Naive B cell (primary cell): ENCODE measurements at regions not wholly inside any gene's neighbourhood (a gene's known extent, or its start where the extent isn't known, plus 50 kb on each side); places are given as distances from the start of the nearest gene placed in this dataset.
"Not testable (repeated sequence)": the region's sequence is repeated elsewhere in the genome, so short reads cannot be mapped to it uniquely, and the experiment has no call there.

Source experiments
- ATAC-seq, 2 donors: fragments of 150-1000 bp; cut with Tn5 transposase; 2 replicates each; pipeline ENCODE4 v1.10.0; 2021; ENCODE audit warnings: low read depth in 2 of 2, mild to moderate bottlenecking in 2 of 2, moderate library complexity in 2 of 2
- DNase-seq: peaks from one replicate; pipeline ENCODE4 v3.0.0; 2022
- H3K27ac Mint-ChIP-seq, 6 donors: one replicate each; pipeline ENCODE4 v1.8.0; 2020 to 2022; ENCODE audit warnings: mild to moderate bottlenecking in 6 of 6, mixed read lengths in 6 of 6, moderate library complexity in 5 of 6, inconsistent platforms in 2 of 6
- H3K27me3 Mint-ChIP-seq, 3 donors: one replicate each; pipeline ENCODE4 v1.8.0; 2021 to 2022; ENCODE audit warnings: mixed read lengths in 3 of 3, mild to moderate bottlenecking in 1 of 3
- H3K36me3 Mint-ChIP-seq, 2 donors: one replicate each; pipeline ENCODE4 v1.8.0; 2020 to 2022; ENCODE audit warnings: mixed read lengths in 2 of 2, inconsistent platforms in 1 of 2, mild to moderate bottlenecking in 1 of 2
- H3K4me1 Mint-ChIP-seq, 3 donors: one replicate each; pipeline ENCODE4 v1.8.0; 2020 to 2022; ENCODE audit warnings: mixed read lengths in 3 of 3, inconsistent platforms in 1 of 3, mild to moderate bottlenecking in 1 of 3, moderate library complexity in 1 of 3
- H3K4me3 Mint-ChIP-seq, 8 donors: one replicate each; pipeline ENCODE4 v1.8.0; 2020 to 2022; ENCODE audit warnings: mild to moderate bottlenecking in 8 of 8, mixed read lengths in 8 of 8, moderate library complexity in 8 of 8, inconsistent platforms in 2 of 8
- H3K9me3 Mint-ChIP-seq, 7 donors: one replicate each; pipeline ENCODE4 v1.8.0; 2020 to 2022; ENCODE audit warnings: mixed read lengths in 7 of 7, mild to moderate bottlenecking in 5 of 7, inconsistent platforms in 2 of 7, moderate library complexity in 1 of 7

GRCh38 chr13:21868823-21869222 lies 197.9 kb downstream of the FGF9 start:
- DNase-seq (no peak), ATAC-seq (no peak)
- no peak overlapping the region for H3K4me3 Mint-ChIP-seq
- no peaks in the 10 kb centered on the region for H3K36me3 Mint-ChIP-seq
- peaks cover 7 to 29% (median 13%) of the 10 kb centered on the region in 3 donors for H3K27me3 Mint-ChIP-seq
- H3K27ac Mint-ChIP-seq = no peak overlapping the region
- peaks cover 0 to 17% (median 8%) of the 10 kb centered on the region in 7 donors for H3K9me3 Mint-ChIP-seq
- no peaks in the 10 kb centered on the region for H3K4me1 Mint-ChIP-seq

DNA sequence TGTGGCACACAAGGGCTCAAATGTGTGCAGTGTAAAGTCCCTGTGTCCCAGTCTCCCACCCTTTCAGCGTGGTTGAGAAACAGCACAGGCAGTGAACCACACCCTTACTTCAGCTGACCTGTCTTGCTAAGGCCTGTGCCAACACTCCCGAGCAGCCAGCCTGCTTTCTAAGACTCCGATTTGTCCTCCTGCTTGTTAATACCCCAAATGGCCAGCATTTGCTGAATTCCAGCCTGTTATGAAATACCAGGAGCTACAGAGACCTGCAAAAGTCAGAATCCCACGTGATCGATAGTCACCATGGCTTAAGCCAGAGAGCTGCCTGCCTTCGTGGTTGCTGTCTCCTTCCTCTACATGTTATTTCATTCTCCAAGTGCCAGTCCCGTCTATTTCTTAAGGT lies 200.5 kb downstream of the FGF9 start:
- Mint-ChIP-seq H3K36me3 (no peaks in the 10 kb centered on the region), H3K4me1 (no peaks in the 10 kb centered on the region), H3K9me3 (no peaks in the 10 kb centered on the region), H3K4me3 (no peak overlapping the region), H3K27ac (no peak overlapping the region), H3K27me3 (peaks cover 0 to 15% (median 7%) of the 10 kb centered on the region in 3 donors)
- no peak for DNase-seq
- ATAC-seq = no peak

DNA sequence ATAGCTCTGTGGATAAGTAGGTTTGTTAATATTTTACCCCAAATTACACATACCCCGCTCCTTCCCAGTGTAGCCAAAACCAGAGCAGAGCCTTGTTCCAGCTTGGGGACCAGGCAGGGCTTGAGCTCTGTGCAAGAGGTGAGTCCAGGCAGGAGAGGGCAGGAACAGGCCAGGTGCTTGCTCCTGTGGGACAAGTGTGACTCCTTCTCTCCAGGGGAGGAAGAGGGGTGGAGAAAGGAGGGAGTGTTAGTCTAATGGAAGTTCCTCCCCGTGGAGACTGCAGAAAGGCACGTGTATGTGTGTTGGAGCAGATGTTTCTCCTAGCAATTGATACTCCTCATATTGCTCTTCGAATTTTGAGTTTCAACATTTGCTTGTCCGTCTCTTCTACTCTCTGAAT lies 201.0 kb downstream of the FGF9 start:
- ATAC-seq = no peak
- no peaks in the 10 kb centered on the region for H3K4me1 Mint-ChIP-seq

DNA sequence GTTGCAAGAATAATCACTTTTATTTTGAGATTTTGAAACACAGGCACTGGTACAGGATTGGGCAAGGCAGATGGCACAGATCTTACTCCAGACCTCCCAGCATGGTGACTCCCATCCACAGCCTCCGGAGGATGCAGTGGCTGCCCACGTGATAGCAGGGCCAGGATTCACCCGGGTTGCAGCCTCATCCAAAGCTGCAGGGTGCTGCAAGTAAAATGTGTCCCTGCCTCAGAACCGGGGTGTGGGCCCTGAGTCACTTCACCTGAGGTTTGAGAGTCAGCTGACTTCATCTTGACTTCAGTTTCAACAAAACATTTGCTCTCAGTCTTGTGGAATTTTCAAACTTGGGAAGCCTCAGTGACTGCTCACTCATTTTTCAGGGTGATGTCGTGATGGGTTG lies 201.9 kb downstream of the FGF9 start:
- peak overlapping the region in 1 of 6 donors; percentile 15 for H3K27ac Mint-ChIP-seq
- H3K4me3 Mint-ChIP-seq = no peak overlapping the region
- H3K4me1 Mint-ChIP-seq = no peaks in the 10 kb centered on the region
- peaks cover 3 to 11% (median 5%) of the 10 kb centered on the region in 3 donors for H3K27me3 Mint-ChIP-seq
- H3K9me3 Mint-ChIP-seq = peaks cover 0 to 2% (median 0%) of the 10 kb centered on the region in 7 donors
- H3K36me3 Mint-ChIP-seq = no peaks in the 10 kb centered on the region
- no peak for DNase-seq
- ATAC-seq = no peak

More for the DNA sequence above, 201.0 kb downstream of the FGF9 start:
- Mint-ChIP-seq H3K4me3 (no peak overlapping the region), H3K27me3 (peaks cover 0 to 11% (median 5%) of the 10 kb centered on the region in 3 donors), H3K9me3 (no peaks in the 10 kb centered on the region), H3K27ac (no peak overlapping the region), H3K36me3 (no peaks in the 10 kb centered on the region)
- DNase-seq = no peak

GRCh38 chr13:21875116-21875515 lies 204.2 kb downstream of the FGF9 start:
- H3K27me3 Mint-ChIP-seq = peaks cover 3 to 10% (median 8%) of the 10 kb centered on the region in 3 donors
- H3K27ac Mint-ChIP-seq = no peak overlapping the region
- H3K36me3 Mint-ChIP-seq = no peaks in the 10 kb centered on the region
- no peak for DNase-seq
- no peak for ATAC-seq
- H3K4me1 Mint-ChIP-seq = no peaks in the 10 kb centered on the region
- H3K4me3 Mint-ChIP-seq = no peak overlapping the region
- H3K9me3 Mint-ChIP-seq = peaks cover 0 to 2% (median 0%) of the 10 kb centered on the region in 7 donors

DNA sequence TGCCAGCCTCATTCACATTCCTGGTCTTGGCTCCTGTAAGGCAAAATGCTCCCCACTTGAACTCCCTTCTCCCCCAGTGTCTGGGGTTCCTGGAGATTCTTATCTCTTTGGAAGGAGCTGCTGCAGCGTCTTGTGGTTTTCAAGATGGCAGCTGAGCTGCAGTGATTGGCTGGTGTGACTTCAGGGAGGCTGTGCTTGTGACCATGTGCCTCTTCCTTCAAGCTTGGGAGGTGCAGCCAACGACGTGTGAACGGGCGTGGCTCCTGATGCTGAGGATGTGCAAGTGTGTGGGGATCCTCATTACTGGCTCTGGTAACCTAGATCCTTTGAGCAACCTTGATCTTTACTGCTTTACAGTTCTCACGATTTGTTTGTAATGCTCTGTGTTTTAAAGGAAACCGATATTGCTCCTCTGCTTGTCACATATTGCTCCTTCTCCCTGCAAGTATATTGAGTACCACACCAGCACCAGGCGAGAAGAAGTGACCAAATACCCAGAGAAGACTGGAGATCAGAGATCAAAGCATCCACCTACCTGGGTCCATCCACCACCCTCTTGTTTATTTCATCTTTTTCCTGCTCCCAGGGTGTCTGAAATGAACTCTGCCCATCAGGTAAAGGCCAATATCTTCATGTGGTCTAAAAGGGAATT lies 208.5 kb downstream of the FGF9 start:
- Mint-ChIP-seq H3K4me1 (no peaks in the 10 kb centered on the region), H3K27me3 (peaks cover 14 to 27% (median 21%) of the 10 kb centered on the region in 3 donors), H3K9me3 (peaks cover 0 to 4% (median 1%) of the 10 kb centered on the region in 7 donors), H3K4me3 (no peak overlapping the region), H3K27ac (no peak overlapping the region), H3K36me3 (no peaks in the 10 kb centered on the region)
- no peak for DNase-seq
- no peak for ATAC-seq

- no peak overlapping the region for H3K4me3 Mint-ChIP-seq
- ATAC-seq (no peak), DNase-seq (no peak)
- H3K4me1 Mint-ChIP-seq = no peaks in the 10 kb centered on the region
- peak overlapping the region in 1 of 6 donors; percentile 3 for H3K27ac Mint-ChIP-seq
- peaks cover 0 to 7% of the 10 kb centered on the region in 2 donors for H3K36me3 Mint-ChIP-seq
- H3K27me3 Mint-ChIP-seq = peaks cover 15 to 46% (median 43%) of the 10 kb centered on the region in 3 donors
- H3K9me3 Mint-ChIP-seq = peaks cover 0 to 10% (median 0%) of the 10 kb centered on the region in 7 donors
Observed at GRCh38 chr13:21882766-21883165, 211.9 kb downstream of the FGF9 start.

GRCh38 chr13:21883713-21884112 lies 212.8 kb downstream of the FGF9 start:
- H3K4me1 Mint-ChIP-seq = no peaks in the 10 kb centered on the region
- no peak overlapping the region for H3K27ac Mint-ChIP-seq
- H3K4me3 Mint-ChIP-seq = no peak overlapping the region
- H3K27me3 Mint-ChIP-seq = peaks cover 16 to 46% (median 43%) of the 10 kb centered on the region in 3 donors
- DNase-seq (no peak), ATAC-seq (no peak)
- peaks cover 0 to 7% of the 10 kb centered on the region in 2 donors for H3K36me3 Mint-ChIP-seq
- H3K9me3 Mint-ChIP-seq = peaks cover 0 to 10% (median 0%) of the 10 kb centered on the region in 7 donors

GRCh38 chr13:21884299-21884909 lies 213.5 kb downstream of the FGF9 start:
- no peaks in the 10 kb centered on the region for H3K4me1 Mint-ChIP-seq
- H3K9me3 Mint-ChIP-seq = peaks cover 0 to 10% (median 0%) of the 10 kb centered on the region in 7 donors
- H3K36me3 Mint-ChIP-seq = peaks cover 0 to 7% of the 10 kb centered on the region in 2 donors
- no peak for ATAC-seq
- H3K27me3 Mint-ChIP-seq = peaks cover 16 to 46% (median 41%) of the 10 kb centered on the region in 3 donors
- DNase-seq = no peak
- no peak overlapping the region for H3K27ac Mint-ChIP-seq
- no peak overlapping the region for H3K4me3 Mint-ChIP-seq

DNA sequence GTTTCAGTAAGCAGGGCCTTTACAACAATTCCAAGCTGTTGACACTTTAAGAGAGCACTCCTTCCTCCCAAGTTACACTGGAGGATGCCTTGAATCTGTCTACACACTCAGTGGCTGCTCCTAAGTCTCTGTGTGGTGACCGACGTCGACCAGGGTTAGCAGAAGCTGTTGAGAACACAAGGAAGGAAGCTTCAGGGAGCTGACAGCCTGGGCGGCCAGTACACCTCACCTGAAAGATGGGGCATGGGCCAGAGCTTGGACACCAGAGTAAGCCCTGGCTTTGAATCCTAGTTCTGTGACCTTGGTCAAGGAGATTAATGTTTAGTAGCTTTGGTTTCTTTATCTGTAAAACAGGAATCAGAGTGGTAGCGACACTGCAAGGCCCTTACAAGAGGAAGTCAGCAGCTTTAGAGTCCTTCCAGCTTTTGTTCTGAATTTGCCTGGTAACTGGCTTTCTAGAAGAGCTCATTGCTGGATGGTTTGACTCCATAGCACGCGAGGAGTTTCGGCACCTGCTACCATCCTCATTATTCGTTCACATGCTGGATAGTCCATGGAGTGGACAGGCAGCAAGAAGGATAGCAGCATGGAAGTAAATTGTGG lies 214.2 kb downstream of the FGF9 start:
- no peak for ATAC-seq
- peaks cover 0 to 10% (median 0%) of the 10 kb centered on the region in 7 donors for H3K9me3 Mint-ChIP-seq
- H3K36me3 Mint-ChIP-seq = peaks cover 0 to 7% of the 10 kb centered on the region in 2 donors

GRCh38 chr13:21885714-21886224 lies 214.9 kb downstream of the FGF9 start:
- Mint-ChIP-seq H3K27me3 (peaks cover 14 to 32% (median 27%) of the 10 kb centered on the region in 3 donors), H3K27ac (peak overlapping the region in 1 of 6 donors; percentile 13), H3K4me3 (no peak overlapping the region), H3K9me3 (peaks cover 0 to 8% (median 0%) of the 10 kb centered on the region in 7 donors), H3K36me3 (peaks cover 0 to 7% of the 10 kb centered on the region in 2 donors), H3K4me1 (no peaks in the 10 kb centered on the region)
- ATAC-seq (no peak), DNase-seq (no peak)

More for the DNA sequence above, 214.2 kb downstream of the FGF9 start:
- Mint-ChIP-seq H3K4me3 (no peak overlapping the region), H3K4me1 (no peaks in the 10 kb centered on the region), H3K27me3 (peaks cover 16 to 39% (median 34%) of the 10 kb centered on the region in 3 donors), H3K27ac (no peak overlapping the region)
- no peak for DNase-seq

DNA sequence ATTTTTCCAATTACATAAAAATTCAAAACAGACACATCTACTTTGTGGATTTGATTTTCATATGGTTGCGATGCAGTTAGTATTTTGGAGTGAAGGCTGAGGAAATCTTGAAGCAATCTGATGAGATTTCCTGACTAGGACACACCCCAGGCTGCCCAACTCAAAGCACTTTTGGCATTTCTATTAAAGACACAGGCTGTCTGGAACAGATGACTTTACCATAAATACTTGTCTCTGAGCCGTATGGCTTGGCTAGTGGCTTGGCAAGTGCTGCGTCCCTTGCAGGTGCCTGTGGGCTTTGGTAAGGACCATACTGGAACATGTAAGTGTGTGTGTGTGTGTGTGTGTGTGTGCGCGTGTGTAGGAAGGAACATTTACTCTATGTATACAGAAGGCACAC lies 218.8 kb downstream of the FGF9 start:
- Mint-ChIP-seq H3K9me3 (peaks cover 0 to 6% (median 0%) of the 10 kb centered on the region in 7 donors), H3K36me3 (peaks cover 0 to 7% of the 10 kb centered on the region in 2 donors), H3K27ac (no peak overlapping the region), H3K27me3 (peaks cover 8 to 27% (median 19%) of the 10 kb centered on the region in 3 donors), H3K4me1 (peaks cover 0 to under 1% (median 0%) of the 10 kb centered on the region in 3 donors), H3K4me3 (no peak overlapping the region)
- DNase-seq (no peak), ATAC-seq (no peak)

GRCh38 chr13:21890220-21890619 lies 219.3 kb downstream of the FGF9 start:
- H3K27ac Mint-ChIP-seq, H3K9me3 Mint-ChIP-seq, ATAC-seq, H3K36me3 Mint-ChIP-seq, DNase-seq, H3K4me1 Mint-ChIP-seq, H3K4me3 Mint-ChIP-seq: not testable (repeated sequence)
- peaks cover 12 to 26% (median 18%) of the 10 kb centered on the region in 3 donors for H3K27me3 Mint-ChIP-seq
